Adrenal gland (tissue), 9 donors: ENCODE measurements at regions not wholly inside any gene's neighbourhood (a gene's known extent, or its start where the extent isn't known, plus 50 kb on each side); places are given as distances from the start of the nearest gene placed in this dataset.
"Not testable (repeated sequence)": the region's sequence is repeated elsewhere in the genome, so short reads cannot be mapped to it uniquely, and the experiment has no call there.

ENCODE experiments used
- DNase-seq, 7 donors: peaks; one replicate each; pipeline ENCODE4 v3.0.0-alpha.2; 2019 to 2020
- H3K27ac ChIP-seq, 5 donors: fragments of 200-600 bp; sonication (generic) in 4 of 5; 1 replicate in 3 of 5; 2 replicates in 2 of 5; pipeline versions ENCODE4 v1.5.1 to v1.8.0; 2016 to 2020; ENCODE audit warnings: mild to moderate bottlenecking in 1 of 5
- H3K27me3 ChIP-seq: fragments of 200-600 bp; 2 replicates; pipeline ENCODE4 v1.8.0; 2021
- H3K36me3 ChIP-seq, 2 donors: fragments of 200-600 bp; replicated peaks in 1 of 2; 1 replicate in 1 of 2; 2 replicates in 1 of 2; pipeline versions ENCODE4 v1.5.1 to v1.8.0; 2018 to 2022
- H3K4me1 ChIP-seq, 2 donors: fragments of 200-600 bp; replicated peaks in 1 of 2; 1 replicate in 1 of 2; 2 replicates in 1 of 2; pipeline versions ENCODE4 v1.5.1 to v1.8.0; 2018 to 2021
- H3K4me3 ChIP-seq, 4 donors: fragments of 200-600 bp; sonication (generic) in 3 of 4; one replicate each; pipeline ENCODE4 v1.5.1; 2016 to 2018
- H3K9me3 ChIP-seq, 3 donors: fragments of 200-600 bp; sonication (generic) in 1 of 3; replicated peaks in 1 of 3; 1 replicate in 2 of 3; 2 replicates in 1 of 3; pipeline versions ENCODE4 v1.5.1 to v1.8.0; 2016 to 2021
- WGBS, 4 donors: extraction: QIAGEN DNeasy Blood & Tissue Kit in 2 of 4; methylation state at CpG; one replicate each; pipeline versions ENCODE4 v1.1.5 to v1.1.7; 2013 to 2017; 5-methylcytosine and 5-hydroxymethylcytosine counted together
- intact Hi-C, 2 donors: fragments of 100-400 bp; cut with DNase I; formaldehyde crosslinking; loops; one replicate each; pipeline versions ENCODE4 v1.14.1 to v1.15.0; 2022 to 2023
- donor health status: healthy with polysubstance abuse.
- donor health status: Bipolar disorder and iron deficiency.
- donor health status: DM: yes; HTN: yes; CAD: no.
- donor health status: DM: no; HTN: no; CAD: no.
- donor health status: DM: no; HTN: no; CAD: no.

DNA sequence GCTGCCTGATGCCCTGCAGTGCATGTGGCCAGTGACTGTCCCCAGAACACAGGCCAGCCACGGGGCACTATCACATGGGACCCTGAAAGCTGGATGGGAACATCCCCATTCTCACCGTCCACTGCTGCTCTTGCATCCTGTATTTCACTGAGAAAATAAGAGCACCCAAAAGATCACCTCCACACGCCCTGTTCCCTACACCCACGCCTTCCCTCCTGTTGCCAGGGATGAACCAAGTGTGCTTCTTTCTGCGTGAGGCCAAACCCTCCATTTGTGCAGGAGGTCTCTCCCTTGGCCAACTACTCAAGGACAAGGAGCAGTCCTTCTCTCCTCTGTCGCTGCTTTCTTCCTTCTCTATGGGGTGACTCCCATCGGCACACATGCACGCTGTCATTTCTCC lies 118.3 kb downstream of the LRRC37A3 start:
- H3K9me3 ChIP-seq, H3K27ac ChIP-seq, H3K4me3 ChIP-seq, DNase-seq, H3K27me3 ChIP-seq, intact Hi-C loops, H3K4me1 ChIP-seq: not testable (repeated sequence)
- H3K36me3 ChIP-seq: peaks cover 0 to 10% of the 10 kb centered on the region in 2 donors
- 91 to 95% (median 93%) methylated on average over 6 to 7 of the region's 8 CpGs for WGBS, 4 donors

DNA sequence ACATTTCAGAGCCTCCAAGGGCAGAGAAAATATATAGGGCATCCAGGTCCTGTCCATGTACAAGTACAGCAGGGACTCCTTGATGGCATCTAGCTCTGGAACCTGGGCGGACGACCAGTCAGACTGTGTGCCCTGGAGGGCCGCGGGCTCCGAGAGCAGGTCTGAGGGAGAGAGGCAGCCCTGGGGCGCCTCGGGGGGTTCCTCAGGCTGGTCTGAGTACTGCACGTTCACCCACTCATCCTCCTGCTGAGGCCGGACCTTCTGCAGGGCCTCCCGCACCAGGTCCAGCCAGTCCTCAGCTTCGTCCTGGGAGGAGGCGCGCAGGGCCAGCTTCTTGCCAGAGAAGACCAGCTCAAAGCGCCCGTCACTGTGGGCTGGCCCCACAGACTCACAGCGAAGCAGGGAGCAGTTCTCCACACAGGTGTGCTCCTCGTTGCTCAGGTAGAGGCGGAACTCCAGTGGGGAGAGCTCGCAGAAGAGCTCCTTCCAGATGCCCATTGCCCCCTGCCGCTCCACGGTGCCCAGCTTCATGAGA lies 118.8 kb downstream of the LRRC37A3 start:
- DNase-seq, H3K4me1 ChIP-seq, H3K27ac ChIP-seq, H3K27me3 ChIP-seq, H3K4me3 ChIP-seq, intact Hi-C loops, H3K9me3 ChIP-seq: not testable (repeated sequence)
- WGBS, 4 donors: 94 to 100% (median 95%) methylated on average over 6 to 21 of the region's 21 CpGs
- peaks cover 0 to 10% of the 10 kb centered on the region in 2 donors for H3K36me3 ChIP-seq

GRCh38 chr17:64799543-64800188 lies 119.6 kb downstream of the LRRC37A3 start:
- H3K4me1 ChIP-seq, H3K27me3 ChIP-seq, intact Hi-C loops, H3K9me3 ChIP-seq, H3K4me3 ChIP-seq, H3K27ac ChIP-seq, DNase-seq: not testable (repeated sequence)
- WGBS, 4 donors: 82 to 94% (median 90%) methylated on average over 3 to 9 of the region's 13 CpGs
- peaks cover 0 to 10% of the 10 kb centered on the region in 2 donors for H3K36me3 ChIP-seq

- 86 to 100% (median 100%) methylated on average over 1 of the region's 1 CpG; no CpG with 5 or more reads in 1 of the 4 donors for WGBS, 4 donors
- H3K4me3 ChIP-seq, H3K9me3 ChIP-seq, DNase-seq, H3K4me1 ChIP-seq, H3K27ac ChIP-seq, H3K27me3 ChIP-seq, intact Hi-C loops: not testable (repeated sequence)
- H3K36me3 ChIP-seq: peaks cover 0 to 10% of the 10 kb centered on the region in 2 donors
Measured at GRCh38 chr17:64798961-64799360, 120.3 kb downstream of the LRRC37A3 start.

DNA sequence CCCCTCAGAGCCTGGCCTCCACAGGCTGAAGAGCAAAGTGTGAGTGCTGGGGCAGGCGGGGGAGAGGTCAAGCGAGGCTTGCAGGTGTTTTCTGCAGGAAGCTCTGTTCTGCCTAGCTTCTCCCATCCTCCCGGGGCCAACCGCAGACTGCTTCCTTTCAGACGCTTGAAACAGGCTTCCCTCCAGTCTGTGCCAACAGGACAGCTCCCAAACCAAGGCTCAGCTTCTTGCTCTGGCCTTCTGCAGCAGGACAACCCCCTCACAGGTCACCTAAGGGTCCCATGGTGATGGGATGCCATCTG lies 120.8 kb downstream of the LRRC37A3 start:
- intact Hi-C loops: not testable (repeated sequence)

DNA sequence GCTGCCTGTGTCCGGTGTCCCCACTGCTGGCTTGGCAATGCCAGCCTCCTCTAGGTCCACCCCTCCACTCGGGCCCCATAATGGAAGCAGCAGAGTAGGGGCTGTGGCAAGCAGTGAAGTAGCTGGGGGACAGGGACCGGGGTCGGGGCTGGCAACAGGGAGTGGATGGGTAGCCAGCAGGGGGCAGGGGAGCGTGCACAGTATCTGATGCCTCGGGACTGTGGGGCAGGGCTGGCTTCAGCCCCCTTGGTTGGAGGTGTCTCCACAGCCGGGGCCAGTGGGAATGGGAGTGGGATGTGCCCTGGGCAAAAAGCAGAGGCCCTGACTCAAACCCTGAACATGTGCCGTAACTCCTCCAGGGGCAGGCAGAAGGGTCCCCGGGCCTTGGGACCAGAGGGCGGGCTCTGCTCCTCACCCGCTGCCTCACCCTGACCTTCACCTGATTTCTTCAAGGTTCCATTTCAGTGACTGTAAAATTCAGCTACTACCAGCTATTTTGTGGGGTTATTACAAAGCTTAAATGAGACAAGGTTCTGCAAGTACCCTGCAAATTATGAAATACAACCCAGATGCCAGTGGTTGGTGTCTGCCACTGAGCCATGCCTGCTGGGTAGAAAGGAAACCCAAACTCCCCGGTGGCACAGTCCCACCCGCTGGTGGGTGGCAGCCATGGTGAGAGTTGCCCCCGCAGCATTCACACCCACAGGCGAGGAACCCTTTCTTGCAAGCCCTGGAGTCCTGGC lies 121.4 kb downstream of the LRRC37A3 start:
- H3K4me3 ChIP-seq, H3K4me1 ChIP-seq, H3K36me3 ChIP-seq, DNase-seq, H3K9me3 ChIP-seq, H3K27me3 ChIP-seq, H3K27ac ChIP-seq, intact Hi-C loops: not testable (repeated sequence)
- 72 to 87% (median 85%) methylated on average over 9 to 12 of the region's 15 CpGs for WGBS, 4 donors

More for the DNA sequence above, 120.8 kb downstream of the LRRC37A3 start:
- DNase-seq, H3K27me3 ChIP-seq, H3K9me3 ChIP-seq, H3K4me3 ChIP-seq, H3K36me3 ChIP-seq, H3K4me1 ChIP-seq, H3K27ac ChIP-seq: not testable (repeated sequence)
- 75 to 80% (median 79%) methylated on average over 2 to 5 of the region's 5 CpGs; no CpG with 5 or more reads in 1 of the 4 donors for WGBS, 4 donors

DNA sequence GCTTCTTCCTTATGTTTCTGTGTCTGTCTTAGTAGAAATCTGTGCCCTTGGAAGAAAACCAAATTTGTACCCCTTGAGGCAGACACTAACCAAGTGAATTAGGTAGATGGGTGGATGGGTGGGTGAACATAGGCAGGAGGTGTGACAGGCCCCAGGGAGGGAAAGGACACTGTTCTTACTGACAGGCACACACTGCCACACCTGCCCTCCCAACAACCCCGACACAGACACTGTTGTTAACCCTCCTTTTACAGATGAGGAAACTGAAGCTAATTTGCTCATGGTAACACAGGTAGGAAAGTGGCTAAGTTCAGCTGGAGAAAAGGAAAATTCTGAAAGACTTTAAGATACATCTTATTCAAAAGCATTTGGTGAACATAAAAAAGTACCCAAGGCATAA lies 123.9 kb downstream of the LRRC37A3 start:
- H3K9me3 ChIP-seq, H3K27me3 ChIP-seq, H3K4me1 ChIP-seq, intact Hi-C loops, H3K36me3 ChIP-seq, DNase-seq, H3K4me3 ChIP-seq, H3K27ac ChIP-seq: not testable (repeated sequence)
- WGBS, 4 donors: 100% methylated on average over 1 of the region's 1 CpG; no CpG with 5 or more reads in 3 of the 4 donors

DNA sequence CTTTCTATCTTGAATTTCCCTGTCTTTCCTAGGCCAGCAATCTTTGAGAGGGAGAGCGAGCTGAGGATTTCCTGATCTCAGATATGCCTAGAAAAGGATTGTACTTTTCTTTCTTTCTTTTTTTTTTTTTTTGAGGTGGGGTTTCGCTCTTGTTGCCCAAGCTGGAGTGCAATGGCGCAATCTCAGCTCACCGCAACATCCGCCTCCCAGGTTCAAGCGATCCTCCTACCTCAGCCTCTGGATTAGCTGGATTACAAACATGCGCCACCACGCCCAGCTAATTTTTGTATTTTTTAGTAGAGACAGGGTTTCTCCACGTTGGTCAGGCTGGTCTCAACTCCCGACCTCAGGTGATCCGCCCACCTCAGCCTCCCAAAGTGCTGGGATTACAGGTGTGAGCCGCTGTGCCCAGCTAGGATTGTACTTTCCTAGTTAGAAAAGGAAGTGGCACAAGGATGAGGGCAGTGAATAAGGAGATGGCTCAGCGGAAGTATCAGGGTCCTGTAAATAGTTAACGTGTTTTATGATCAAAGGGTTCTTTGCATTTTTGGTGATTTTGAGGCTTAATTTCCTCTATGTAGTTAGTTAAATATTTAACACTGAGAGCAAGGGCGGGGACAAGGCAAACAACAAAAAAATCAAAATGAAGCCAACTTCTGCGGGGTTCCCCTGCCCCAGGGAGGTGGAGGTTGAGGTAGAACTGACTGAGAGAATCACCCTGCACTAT lies 124.6 kb downstream of the LRRC37A3 start:
- H3K4me3 ChIP-seq, intact Hi-C loops, DNase-seq, H3K27me3 ChIP-seq, H3K4me1 ChIP-seq, H3K36me3 ChIP-seq, H3K27ac ChIP-seq, H3K9me3 ChIP-seq: not testable (repeated sequence)
- WGBS, 4 donors: 90 to 95% (median 94%) methylated on average over 16 of the region's 16 CpGs

DNA sequence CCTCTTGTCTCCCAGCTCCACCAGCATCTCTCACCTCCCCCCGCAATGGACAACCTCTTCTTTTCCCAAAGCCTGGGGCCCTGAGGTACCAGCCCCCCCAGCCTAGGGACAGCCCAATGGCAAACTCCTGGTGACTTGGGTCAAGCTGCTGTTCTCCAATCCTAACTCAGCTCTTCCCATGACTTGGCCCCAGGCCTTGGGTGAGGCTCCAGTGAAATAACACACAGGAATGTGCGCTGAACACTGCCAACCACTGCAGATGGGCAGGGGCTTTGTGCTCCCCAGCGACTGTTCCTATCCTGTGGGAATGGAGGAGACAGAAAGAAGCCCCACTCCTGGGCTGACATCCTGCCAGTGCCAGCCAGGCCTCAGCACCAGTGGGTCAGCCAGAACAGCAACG lies 125.2 kb downstream of the LRRC37A3 start:
- H3K4me3 ChIP-seq, intact Hi-C loops, H3K36me3 ChIP-seq, H3K9me3 ChIP-seq, H3K4me1 ChIP-seq, H3K27me3 ChIP-seq, DNase-seq, H3K27ac ChIP-seq: not testable (repeated sequence)
- 71 to 92% (median 83%) methylated on average over 3 to 4 of the region's 4 CpGs for WGBS, 4 donors

DNA sequence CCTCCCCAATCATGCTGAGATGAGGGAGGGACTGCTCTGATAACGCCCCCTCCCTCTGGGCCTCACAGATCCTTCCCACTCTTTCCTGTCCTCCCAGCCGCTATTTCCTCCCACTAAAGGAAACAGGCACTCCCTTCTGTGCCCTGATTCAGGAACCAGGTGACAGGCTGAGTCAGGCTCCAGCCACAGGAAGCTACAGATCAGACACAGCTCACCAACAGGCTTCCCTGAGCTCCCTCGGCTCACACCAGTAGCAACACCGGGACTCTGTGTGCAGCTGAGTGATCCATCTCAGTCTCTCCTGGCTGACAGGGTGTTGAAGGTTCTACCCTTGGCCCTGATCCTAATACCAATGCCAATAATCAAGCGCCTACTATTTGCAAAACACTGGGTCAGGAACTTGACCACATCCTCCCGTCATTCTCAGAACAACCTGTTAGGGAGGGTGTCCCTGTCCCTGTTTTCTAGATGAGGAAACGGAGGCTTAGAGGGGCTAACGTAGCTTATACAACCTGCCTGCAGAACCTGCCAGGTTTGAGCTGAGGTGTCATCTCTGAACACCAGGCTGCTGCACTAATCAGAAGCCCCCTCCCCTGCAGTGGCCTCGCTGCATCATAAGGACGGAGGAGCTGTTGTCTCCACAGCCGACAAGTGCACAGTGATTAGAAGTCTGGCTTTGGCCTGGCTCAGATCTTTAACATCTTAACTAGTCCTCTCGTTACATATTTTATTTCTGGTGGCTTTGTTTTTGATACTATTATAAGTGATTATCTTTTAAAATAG lies 126.3 kb downstream of the LRRC37A3 start:
- H3K4me1 ChIP-seq, H3K27me3 ChIP-seq, H3K9me3 ChIP-seq, H3K36me3 ChIP-seq, H3K4me3 ChIP-seq, intact Hi-C loops: not testable (repeated sequence)
- WGBS, 4 donors: 62 to 73% (median 70%) methylated on average over 10 to 12 of the region's 12 CpGs
- peak in 4 of 7 donors; percentile 20 to 81 (median 42) for DNase-seq
- H3K27ac ChIP-seq: peak overlapping the region in 1 of 5 donors; percentile 45
